Psoas muscle (tissue), 7 donors: ENCODE measurements at regions not wholly inside any gene's neighbourhood (a gene's known extent, or its start where the extent isn't known, plus 50 kb on each side); places are given as distances from the start of the nearest gene placed in this dataset.

Experiments used
- ATAC-seq, 4 donors: fragments of 200-7000 bp; cut with Tn5 transposase; one replicate each; pipeline ENCODE4 v1.9.1; 2020; ENCODE audit warnings: moderate library complexity in 3 of 4, mild to moderate bottlenecking in 2 of 4
- DNase-seq, 2 donors: peaks; one replicate each; pipeline ENCODE4 v3.0.0-alpha.2; 2020
- H3K27ac ChIP-seq: fragments of 200-600 bp; one replicate; pipeline ENCODE4 v1.8.0; 2022
- H3K27me3 ChIP-seq, 3 donors: fragments of 200-600 bp in 1 of 3; one replicate each; pipeline versions ENCODE4 v1.6.1 to v1.8.0; 2013 to 2022; ENCODE audit warnings: low read length in 2 of 3, mild to moderate bottlenecking in 2 of 3, moderate library complexity in 1 of 3; ENCODE audit not compliant: insufficient read depth in 3 of 3
- H3K36me3 ChIP-seq, 2 donors: fragments of 200-600 bp in 1 of 2; one replicate each; pipeline versions ENCODE4 v1.6.1 to v1.8.0; 2013 to 2022; ENCODE audit warnings: low read depth in 1 of 2, mild to moderate bottlenecking in 1 of 2, moderate library complexity in 1 of 2; ENCODE audit not compliant: insufficient read depth in 1 of 2
- H3K4me1 ChIP-seq: fragments of 200-600 bp; one replicate; pipeline ENCODE4 v1.8.0; 2022
- H3K4me3 ChIP-seq: fragments of 200-600 bp; one replicate; pipeline ENCODE4 v1.8.0; 2022; ENCODE audit warnings: mild to moderate bottlenecking
- H3K9me3 ChIP-seq: fragments of 200-600 bp; one replicate; pipeline ENCODE4 v1.8.0; 2022
- CTCF ChIP-seq: fragments of 200-600 bp; IDR thresholded peaks from one replicate; pipeline ENCODE4 v1.8.0; 2022; ENCODE audit warnings: antibody characterized with exemption
- WGBS, 3 donors: extraction: QIAGEN DNeasy Blood & Tissue Kit; methylation state at CpG; one replicate each; pipeline versions ENCODE4 v1.1.6 to v1.1.7; 2013; 5-methylcytosine and 5-hydroxymethylcytosine counted together
- intact Hi-C, 2 donors: fragments of 100-400 bp; cut with DNase I; formaldehyde crosslinking; loops; one replicate each; pipeline versions ENCODE4 v1.11.0 to v1.14.2; 2022
- donor health status: healthy with polysubstance abuse.
- donor health status: DM: no; HTN: no; CAD: no; lungs with moderate emphysema.
- donor health status: Bipolar disorder and iron deficiency.
- donor health status: healthy.
- donor health status: DM: yes; HTN: yes; CAD: no.
- donor health status: DM: no; HTN: no; CAD: no.
- donor health status: DM: yes; HTN: yes; CAD: no.

- Histone ChIP-seq H3K27ac (no peak overlapping the region), H3K9me3 (no peaks in the 10 kb centered on the region), H3K27me3 (no peaks in the 10 kb centered on the region), H3K36me3 (no peaks in the 10 kb centered on the region), H3K4me3 (no peak overlapping the region), H3K4me1 (no peaks in the 10 kb centered on the region)
- no peak for TF ChIP-seq CTCF
- no peak for ATAC-seq
- intact Hi-C loops, result no loop called here
- WGBS, 3 donors, result 76 to 84% (median 77%) methylated on average over 3 of the region's 3 CpGs
- DNase-seq, result no peak
Observed at GRCh38 chr13:76198568-76199163, 562.5 kb downstream of the LMO7 start.

- Histone ChIP-seq H3K27me3 (no peaks in the 10 kb centered on the region), H3K4me1 (no peaks in the 10 kb centered on the region), H3K36me3 (no peaks in the 10 kb centered on the region), H3K4me3 (no peak overlapping the region), H3K9me3 (no peaks in the 10 kb centered on the region), H3K27ac (no peak overlapping the region)
- no peak for TF ChIP-seq CTCF
- intact Hi-C loops, result no loop called here
- no peak for ATAC-seq
- peak in 1 of 2 donors; percentile 47 for DNase-seq
- 93 to 96% (median 95%) methylated on average over 48 of the region's 48 CpGs for WGBS, 3 donors
Observed at GRCh38 chr13:76189882-76190519, 553.9 kb downstream of the LMO7 start.

DNA sequence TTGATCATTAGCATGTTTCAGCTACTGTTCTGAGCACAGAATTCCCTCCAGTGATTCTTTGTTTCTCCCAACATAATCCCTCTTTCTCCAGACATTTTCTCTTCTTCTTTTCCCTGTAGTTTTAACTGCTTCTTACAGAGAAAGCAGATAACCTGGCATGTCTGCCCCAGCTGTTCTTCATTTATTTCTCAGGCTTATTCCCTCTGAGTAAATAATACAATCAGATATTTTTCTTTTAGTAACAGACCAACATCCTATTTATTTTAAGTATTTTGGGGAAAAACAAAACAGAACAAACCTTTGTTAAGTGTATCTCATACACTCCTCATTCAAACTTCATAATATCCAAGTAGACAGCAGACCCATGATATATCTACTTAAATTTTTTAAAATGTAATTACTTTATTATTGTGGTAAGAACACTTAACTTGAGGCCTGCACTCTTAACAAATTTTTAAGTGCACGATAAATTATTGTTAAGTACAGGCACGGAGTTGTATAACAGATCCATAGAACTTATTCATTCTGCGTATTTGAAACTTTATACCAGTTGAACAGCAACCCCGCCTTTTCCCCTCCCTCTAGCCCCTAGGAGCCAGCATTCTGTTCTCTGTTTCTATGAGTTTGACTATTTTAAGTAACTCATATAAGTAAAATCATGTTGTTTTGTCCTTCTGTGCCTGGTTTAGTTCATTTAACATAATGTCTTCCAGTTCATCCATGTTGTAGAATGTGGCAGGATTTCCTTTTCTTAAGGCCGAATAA lies 540.0 kb downstream of the LMO7 start:
- no peak overlapping the region for H3K4me3 ChIP-seq
- ATAC-seq (no peak), DNase-seq (no peak)
- no peaks in the 10 kb centered on the region for H3K36me3 ChIP-seq
- 78 to 85% (median 84%) methylated on average over 5 of the region's 5 CpGs for WGBS, 3 donors
- no peak for TF ChIP-seq CTCF
- no peaks in the 10 kb centered on the region for H3K4me1 ChIP-seq
- no peak overlapping the region for H3K27ac ChIP-seq
- no peaks in the 10 kb centered on the region for H3K27me3 ChIP-seq
- H3K9me3 ChIP-seq, result no peaks in the 10 kb centered on the region
- intact Hi-C loops, result no loop called here

DNA sequence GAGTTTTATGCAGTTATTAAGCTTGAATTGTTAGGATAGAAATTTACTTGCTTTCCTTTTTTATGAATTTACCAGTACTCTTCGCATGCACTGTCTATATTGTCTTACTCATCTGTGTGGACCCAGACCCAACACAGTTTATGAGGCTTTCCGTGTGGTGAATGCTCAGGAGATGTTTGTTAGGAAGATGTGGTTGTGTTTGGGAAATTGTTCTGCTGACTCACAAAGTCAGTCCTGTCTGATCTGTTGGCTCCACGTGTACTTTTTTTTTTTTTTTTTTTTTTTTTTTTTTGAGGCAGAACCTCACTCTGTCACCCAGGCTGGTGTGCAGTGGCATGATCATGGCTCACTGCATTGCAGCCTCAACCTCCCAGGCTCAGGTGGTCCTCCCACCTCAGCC lies 532.5 kb downstream of the LMO7 start:
- no peak for DNase-seq
- no peaks in the 10 kb centered on the region for H3K36me3 ChIP-seq
- no peak for TF ChIP-seq CTCF
- H3K27ac ChIP-seq, result no peak overlapping the region
- WGBS, 3 donors, result 72 to 85% (median 81%) methylated on average over 3 of the region's 3 CpGs
- no peak overlapping the region for H3K4me3 ChIP-seq
- intact Hi-C loops, result no loop called here
- no peaks in the 10 kb centered on the region for H3K9me3 ChIP-seq
- H3K4me1 ChIP-seq, result no peaks in the 10 kb centered on the region
- H3K27me3 ChIP-seq, result no peaks in the 10 kb centered on the region
- no peak for ATAC-seq
